Esophagus squamous epithelium (tissue), 4 donors: ENCODE measurements at regions not wholly inside any gene's neighbourhood (a gene's known extent, or its start where the extent isn't known, plus 50 kb on each side); places are given as distances from the start of the nearest gene placed in this dataset.

Experiments
- POLR2A ChIP-seq, 4 donors: fragments of 450-650 bp; IDR thresholded peaks; one replicate each; pipeline ENCODE4 v1.6.1; 2017; ENCODE audit warnings: antibody characterized with exemption in 4 of 4, mild to moderate bottlenecking in 4 of 4, moderate library complexity in 3 of 4
- TF ChIP-seq, protein P1 (sequence below), 6 experiments: fragments of 450-650 bp in 4 of 6; fragments of 200-600 bp in 2 of 6; sonication (generic) in 2 of 6; IDR thresholded peaks; one replicate each; pipeline ENCODE4 v1.5.1; 2016 to 2019; ENCODE audit warnings: antibody characterized with exemption in 6 of 6, mild to moderate bottlenecking in 4 of 6, moderate library complexity in 4 of 6

DNA sequence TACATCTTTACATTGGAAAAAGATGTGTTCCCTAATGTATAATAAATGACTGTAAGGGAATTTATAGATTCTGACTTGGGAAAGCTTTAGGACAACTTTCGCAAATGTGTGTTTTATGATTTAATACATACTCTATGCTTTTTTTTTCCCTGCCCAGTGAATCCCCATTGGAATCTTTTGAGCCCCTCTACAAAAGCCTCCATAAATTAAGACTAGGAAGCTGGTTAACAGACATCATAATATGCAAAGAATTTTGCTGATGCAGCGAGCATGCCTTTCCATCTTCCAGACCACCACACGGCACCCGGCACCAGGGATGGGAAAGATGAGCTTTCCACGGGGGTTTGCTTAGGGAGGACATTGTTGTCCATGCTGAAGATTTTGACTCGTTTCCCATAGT is 156.1 kb upstream of the IVNS1ABP start:
- TF ChIP-seq, protein P1, sequence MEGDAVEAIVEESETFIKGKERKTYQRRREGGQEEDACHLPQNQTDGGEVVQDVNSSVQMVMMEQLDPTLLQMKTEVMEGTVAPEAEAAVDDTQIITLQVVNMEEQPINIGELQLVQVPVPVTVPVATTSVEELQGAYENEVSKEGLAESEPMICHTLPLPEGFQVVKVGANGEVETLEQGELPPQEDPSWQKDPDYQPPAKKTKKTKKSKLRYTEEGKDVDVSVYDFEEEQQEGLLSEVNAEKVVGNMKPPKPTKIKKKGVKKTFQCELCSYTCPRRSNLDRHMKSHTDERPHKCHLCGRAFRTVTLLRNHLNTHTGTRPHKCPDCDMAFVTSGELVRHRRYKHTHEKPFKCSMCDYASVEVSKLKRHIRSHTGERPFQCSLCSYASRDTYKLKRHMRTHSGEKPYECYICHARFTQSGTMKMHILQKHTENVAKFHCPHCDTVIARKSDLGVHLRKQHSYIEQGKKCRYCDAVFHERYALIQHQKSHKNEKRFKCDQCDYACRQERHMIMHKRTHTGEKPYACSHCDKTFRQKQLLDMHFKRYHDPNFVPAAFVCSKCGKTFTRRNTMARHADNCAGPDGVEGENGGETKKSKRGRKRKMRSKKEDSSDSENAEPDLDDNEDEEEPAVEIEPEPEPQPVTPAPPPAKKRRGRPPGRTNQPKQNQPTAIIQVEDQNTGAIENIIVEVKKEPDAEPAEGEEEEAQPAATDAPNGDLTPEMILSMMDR (IDR thresholded peaks at IDR 0.05): no peak
- no peak for TF ChIP-seq POLR2A (IDR thresholded peaks at IDR 0.05)
